ENCODE measurements at regions not wholly inside any gene's neighbourhood (a gene's known extent, or its start where the extent isn't known, plus 50 kb on each side); places are given as distances from the start of the nearest gene placed in this dataset.

DNA sequence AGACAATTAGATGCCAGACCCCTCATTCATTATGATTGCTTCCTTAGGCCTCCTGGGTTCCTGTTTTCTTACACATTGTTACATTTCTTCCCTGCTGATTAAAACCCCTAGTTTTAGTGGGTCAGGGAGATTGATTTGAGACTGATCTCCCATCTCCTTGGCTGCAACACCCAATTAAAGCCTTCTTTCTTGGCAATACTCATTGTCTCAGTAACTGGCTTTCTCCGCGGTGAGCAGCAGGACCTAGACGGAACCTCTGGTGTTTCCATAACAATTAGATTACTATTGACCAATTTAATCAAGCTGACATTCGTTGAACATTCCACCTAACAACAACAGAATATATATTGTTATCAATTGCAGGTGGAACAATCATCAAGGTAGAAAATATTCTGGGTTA lies 1676.4 kb upstream of the SLC39A10 start:
- TF ChIP-seq, protein P1, sequence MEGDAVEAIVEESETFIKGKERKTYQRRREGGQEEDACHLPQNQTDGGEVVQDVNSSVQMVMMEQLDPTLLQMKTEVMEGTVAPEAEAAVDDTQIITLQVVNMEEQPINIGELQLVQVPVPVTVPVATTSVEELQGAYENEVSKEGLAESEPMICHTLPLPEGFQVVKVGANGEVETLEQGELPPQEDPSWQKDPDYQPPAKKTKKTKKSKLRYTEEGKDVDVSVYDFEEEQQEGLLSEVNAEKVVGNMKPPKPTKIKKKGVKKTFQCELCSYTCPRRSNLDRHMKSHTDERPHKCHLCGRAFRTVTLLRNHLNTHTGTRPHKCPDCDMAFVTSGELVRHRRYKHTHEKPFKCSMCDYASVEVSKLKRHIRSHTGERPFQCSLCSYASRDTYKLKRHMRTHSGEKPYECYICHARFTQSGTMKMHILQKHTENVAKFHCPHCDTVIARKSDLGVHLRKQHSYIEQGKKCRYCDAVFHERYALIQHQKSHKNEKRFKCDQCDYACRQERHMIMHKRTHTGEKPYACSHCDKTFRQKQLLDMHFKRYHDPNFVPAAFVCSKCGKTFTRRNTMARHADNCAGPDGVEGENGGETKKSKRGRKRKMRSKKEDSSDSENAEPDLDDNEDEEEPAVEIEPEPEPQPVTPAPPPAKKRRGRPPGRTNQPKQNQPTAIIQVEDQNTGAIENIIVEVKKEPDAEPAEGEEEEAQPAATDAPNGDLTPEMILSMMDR (conservative IDR thresholded peaks at IDR 0.05; ENCODE audit: low read depth, low read length) = no peak
- TF ChIP-seq EZH2phosphoT487 (IDR thresholded peaks at IDR 0.05; ENCODE audit: borderline replicate concordance, low read length) = no peak
